ENCODE measurements at regions not wholly inside any gene's neighbourhood (a gene's known extent, or its start where the extent isn't known, plus 50 kb on each side); places are given as distances from the start of the nearest gene placed in this dataset.

GRCh38 chr3:13199006-13199776, 126.0 kb upstream of the IQSEC1 start:
- H3K27ac ChIP-seq (ENCODE audit: low read depth, low read length): no peak overlapping the region
- peaks cover 12% of the 10 kb centered on the region for H3K4me1 ChIP-seq (ENCODE audit: control insufficient read depth, insufficient read depth, low read length)
- H3K36me3 ChIP-seq (ENCODE audit: control insufficient read depth, insufficient read depth, low read length): no peaks in the 10 kb centered on the region
- H3K4me3 ChIP-seq (ENCODE audit: low read depth, low read length): no peak overlapping the region
- H3K9me3 ChIP-seq (ENCODE audit: control insufficient read depth, insufficient read depth, low read depth, low read length): no peaks in the 10 kb centered on the region
- no peaks in the 10 kb centered on the region for H3K27me3 ChIP-seq (ENCODE audit: control insufficient read depth, insufficient read depth, low read length)
- H3K9ac ChIP-seq (ENCODE audit: low read length): no peak overlapping the region

DNA sequence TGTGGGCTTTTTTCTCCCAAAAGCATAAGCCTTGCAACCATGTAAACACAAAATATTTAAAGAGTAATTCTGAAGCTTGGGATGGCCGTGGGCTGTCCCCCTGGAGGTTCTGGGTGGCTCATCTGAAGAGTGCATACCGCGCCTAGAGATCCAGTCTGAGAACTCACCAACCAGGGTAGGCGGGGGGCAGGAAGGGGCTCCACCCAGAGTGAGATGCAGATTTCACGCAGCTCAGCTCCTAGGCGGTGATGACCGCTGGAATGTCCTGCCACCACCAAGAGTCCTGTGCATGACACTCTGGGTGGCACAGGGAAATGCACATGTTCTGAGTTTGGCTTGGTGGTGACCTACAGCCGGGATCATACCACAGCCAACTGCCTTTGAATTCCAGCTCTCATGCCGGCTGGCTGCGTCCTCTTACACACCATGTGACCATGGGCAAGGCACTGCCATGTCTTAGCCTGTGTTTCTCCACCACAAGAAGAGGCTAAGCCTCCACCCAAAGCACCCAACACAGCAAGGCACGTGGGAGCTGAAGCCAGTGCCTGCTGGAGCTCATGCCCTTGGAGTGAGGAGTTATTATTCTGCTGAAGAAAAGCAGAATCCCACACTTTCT, 125.1 kb upstream of the IQSEC1 start:
- H3K4me1 ChIP-seq (ENCODE audit: control insufficient read depth, insufficient read depth, low read length): peaks cover 20% of the 10 kb centered on the region
- H3K9me3 ChIP-seq (ENCODE audit: control insufficient read depth, insufficient read depth, low read depth, low read length): no peaks in the 10 kb centered on the region
- no peaks in the 10 kb centered on the region for H3K36me3 ChIP-seq (ENCODE audit: control insufficient read depth, insufficient read depth, low read length)
- H3K27ac ChIP-seq (ENCODE audit: low read depth, low read length): no peak overlapping the region
- H3K4me3 ChIP-seq (ENCODE audit: low read depth, low read length): no peak overlapping the region
- H3K27me3 ChIP-seq (ENCODE audit: control insufficient read depth, insufficient read depth, low read length): no peaks in the 10 kb centered on the region
- no peak overlapping the region for H3K9ac ChIP-seq (ENCODE audit: low read length)

- Histone ChIP-seq H3K9me3 (ENCODE audit: control insufficient read depth, insufficient read depth, low read depth, low read length) (no peaks in the 10 kb centered on the region), H3K9ac (ENCODE audit: low read length) (no peak overlapping the region), H3K4me1 (ENCODE audit: control insufficient read depth, insufficient read depth, low read length) (peaks cover 24% of the 10 kb centered on the region), H3K4me3 (ENCODE audit: low read depth, low read length) (no peak overlapping the region), H3K36me3 (ENCODE audit: control insufficient read depth, insufficient read depth, low read length) (no peaks in the 10 kb centered on the region), H3K27me3 (ENCODE audit: control insufficient read depth, insufficient read depth, low read length) (no peaks in the 10 kb centered on the region), H3K27ac (ENCODE audit: low read depth, low read length) (no peak overlapping the region)
Observed at GRCh38 chr3:13197795-13198194, 124.6 kb upstream of the IQSEC1 start.

- H3K36me3 ChIP-seq (ENCODE audit: control insufficient read depth, insufficient read depth, low read length): no peaks in the 10 kb centered on the region
- peaks cover 27% of the 10 kb centered on the region for H3K4me1 ChIP-seq (ENCODE audit: control insufficient read depth, insufficient read depth, low read length)
- H3K9ac ChIP-seq (ENCODE audit: low read length): no peak overlapping the region
- H3K9me3 ChIP-seq (ENCODE audit: control insufficient read depth, insufficient read depth, low read depth, low read length): no peaks in the 10 kb centered on the region
- no peaks in the 10 kb centered on the region for H3K27me3 ChIP-seq (ENCODE audit: control insufficient read depth, insufficient read depth, low read length)
- no peak overlapping the region for H3K27ac ChIP-seq (ENCODE audit: low read depth, low read length)
- no peak overlapping the region for H3K4me3 ChIP-seq (ENCODE audit: low read depth, low read length)
Observed at GRCh38 chr3:13197281-13197680, 124.1 kb upstream of the IQSEC1 start.

DNA sequence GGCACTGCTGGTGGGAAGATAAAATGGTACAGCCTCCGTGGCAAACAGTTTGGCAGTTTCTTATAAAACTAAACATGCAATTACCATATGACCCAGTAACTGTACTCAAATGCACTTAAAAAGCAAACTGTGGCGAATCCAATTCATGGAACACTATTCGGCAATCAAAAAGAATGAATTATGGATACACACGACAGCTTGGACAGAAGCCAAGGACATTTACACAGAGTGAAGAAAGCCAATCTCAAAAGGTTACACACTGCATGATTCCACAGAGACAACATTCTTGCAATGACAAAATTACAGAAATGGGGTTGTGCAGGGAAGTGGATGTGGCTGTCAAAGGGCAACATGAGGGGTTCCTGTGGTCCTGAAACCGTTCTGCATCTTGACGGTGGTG, 122.1 kb upstream of the IQSEC1 start:
- H3K9ac ChIP-seq (ENCODE audit: low read length): no peak overlapping the region
- H3K36me3 ChIP-seq (ENCODE audit: control insufficient read depth, insufficient read depth, low read length): no peaks in the 10 kb centered on the region
- H3K9me3 ChIP-seq (ENCODE audit: control insufficient read depth, insufficient read depth, low read depth, low read length): no peaks in the 10 kb centered on the region
- H3K27ac ChIP-seq (ENCODE audit: low read depth, low read length): no peak overlapping the region
- no peak overlapping the region for H3K4me3 ChIP-seq (ENCODE audit: low read depth, low read length)
- H3K27me3 ChIP-seq (ENCODE audit: control insufficient read depth, insufficient read depth, low read length): no peaks in the 10 kb centered on the region
- H3K4me1 ChIP-seq (ENCODE audit: control insufficient read depth, insufficient read depth, low read length): peaks cover 22% of the 10 kb centered on the region

DNA sequence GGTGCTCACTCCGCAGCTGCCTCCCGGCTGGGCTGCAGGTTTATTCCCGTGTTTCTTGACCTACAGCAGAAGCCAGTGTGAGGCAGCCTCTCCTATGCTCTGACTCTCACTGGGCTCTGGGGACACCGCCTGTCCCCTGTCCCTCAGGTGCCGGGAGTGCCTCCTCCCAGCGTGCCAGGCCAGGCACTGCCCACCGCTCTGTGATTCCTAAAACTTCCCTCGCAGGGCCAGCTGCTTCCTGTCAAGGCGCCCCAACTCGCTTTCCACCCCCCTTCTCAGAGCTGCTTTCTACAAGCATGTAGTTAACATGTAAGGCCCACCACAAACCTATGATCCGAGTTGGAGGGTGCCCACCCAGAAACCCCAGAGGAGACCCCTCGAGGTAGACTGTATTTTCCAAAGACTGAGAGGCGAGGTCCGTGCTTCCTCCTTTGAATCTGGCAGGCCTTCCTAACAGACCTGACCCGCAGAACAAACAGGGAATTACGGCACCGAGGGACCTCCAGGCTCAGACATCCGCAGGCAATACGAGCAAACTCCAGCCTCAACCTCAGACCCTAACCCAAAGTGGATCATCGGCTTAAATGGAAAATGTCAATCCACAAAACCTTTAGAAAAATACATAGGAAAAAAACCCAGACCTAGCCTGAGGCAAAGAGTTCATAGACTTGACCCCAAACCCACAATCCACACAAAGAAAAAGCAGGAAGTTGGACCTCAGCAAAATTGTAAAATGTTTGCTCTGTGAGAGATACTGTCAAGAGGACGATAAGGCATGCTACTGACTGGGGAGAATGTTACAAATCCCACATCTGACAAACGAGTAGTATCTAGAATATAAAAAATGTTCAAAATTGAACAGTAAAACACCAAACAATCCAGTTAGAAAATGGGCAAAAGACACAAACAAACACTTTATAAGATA, 121.3 kb upstream of the IQSEC1 start:
- Histone ChIP-seq H3K9ac (ENCODE audit: low read length) (no peak overlapping the region), H3K9me3 (ENCODE audit: control insufficient read depth, insufficient read depth, low read depth, low read length) (no peaks in the 10 kb centered on the region), H3K27ac (ENCODE audit: low read depth, low read length) (no peak overlapping the region), H3K36me3 (ENCODE audit: control insufficient read depth, insufficient read depth, low read length) (no peaks in the 10 kb centered on the region), H3K27me3 (ENCODE audit: control insufficient read depth, insufficient read depth, low read length) (no peaks in the 10 kb centered on the region), H3K4me3 (ENCODE audit: low read depth, low read length) (no peak overlapping the region), H3K4me1 (ENCODE audit: control insufficient read depth, insufficient read depth, low read length) (peaks cover 20% of the 10 kb centered on the region)

GRCh38 chr3:13193320-13194284, 120.4 kb upstream of the IQSEC1 start:
- H3K4me1 ChIP-seq (ENCODE audit: control insufficient read depth, insufficient read depth, low read length): peaks cover 20% of the 10 kb centered on the region
- H3K4me3 ChIP-seq (ENCODE audit: low read depth, low read length): no peak overlapping the region
- H3K9me3 ChIP-seq (ENCODE audit: control insufficient read depth, insufficient read depth, low read depth, low read length): no peaks in the 10 kb centered on the region
- H3K27me3 ChIP-seq (ENCODE audit: control insufficient read depth, insufficient read depth, low read length): no peaks in the 10 kb centered on the region
- no peak overlapping the region for H3K27ac ChIP-seq (ENCODE audit: low read depth, low read length)
- H3K9ac ChIP-seq (ENCODE audit: low read length): no peak overlapping the region
- H3K36me3 ChIP-seq (ENCODE audit: control insufficient read depth, insufficient read depth, low read length): no peaks in the 10 kb centered on the region

DNA sequence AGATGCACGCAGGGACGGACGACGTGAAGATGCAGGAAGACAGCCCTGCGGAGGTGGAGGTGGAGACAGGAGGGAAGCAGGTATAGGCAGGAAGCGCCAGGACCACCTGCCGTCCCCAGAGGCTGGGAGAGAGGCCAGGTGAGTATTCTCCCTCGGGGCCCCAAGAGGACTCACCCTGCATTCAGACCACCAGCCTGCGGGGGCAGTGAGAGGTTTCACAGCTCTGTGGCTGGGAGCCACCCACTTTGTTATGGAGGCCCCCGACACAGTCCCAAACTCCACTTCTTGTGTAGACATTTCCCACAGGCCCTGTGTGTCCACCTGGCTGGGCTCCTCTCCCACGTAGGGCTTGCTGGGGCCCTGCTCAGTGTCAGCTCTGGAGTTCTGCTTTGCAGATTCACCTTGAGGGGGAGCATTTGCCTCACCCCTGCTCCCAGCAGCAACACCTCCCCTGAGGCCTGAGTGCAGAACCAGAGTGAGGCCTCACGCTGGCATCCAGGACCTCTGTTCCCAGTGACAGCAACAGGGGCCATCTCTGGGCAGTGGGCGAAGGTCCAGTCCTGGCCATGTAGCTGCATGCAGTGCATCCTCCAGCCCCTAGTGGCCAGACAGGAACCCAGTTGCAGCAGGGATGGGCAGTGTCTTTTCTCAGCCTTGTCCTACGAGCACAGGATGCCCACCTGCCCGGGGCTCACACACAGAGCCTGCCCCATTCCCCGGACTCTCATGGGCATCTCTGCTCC, 119.4 kb upstream of the IQSEC1 start:
- no peaks in the 10 kb centered on the region for H3K36me3 ChIP-seq (ENCODE audit: control insufficient read depth, insufficient read depth, low read length)
- H3K9ac ChIP-seq (ENCODE audit: low read length): no peak overlapping the region
- H3K27me3 ChIP-seq (ENCODE audit: control insufficient read depth, insufficient read depth, low read length): no peaks in the 10 kb centered on the region
- no peaks in the 10 kb centered on the region for H3K9me3 ChIP-seq (ENCODE audit: control insufficient read depth, insufficient read depth, low read depth, low read length)
- H3K4me3 ChIP-seq (ENCODE audit: low read depth, low read length): no peak overlapping the region
- peaks cover 20% of the 10 kb centered on the region for H3K4me1 ChIP-seq (ENCODE audit: control insufficient read depth, insufficient read depth, low read length)
- H3K27ac ChIP-seq (ENCODE audit: low read depth, low read length): no peak overlapping the region

DNA sequence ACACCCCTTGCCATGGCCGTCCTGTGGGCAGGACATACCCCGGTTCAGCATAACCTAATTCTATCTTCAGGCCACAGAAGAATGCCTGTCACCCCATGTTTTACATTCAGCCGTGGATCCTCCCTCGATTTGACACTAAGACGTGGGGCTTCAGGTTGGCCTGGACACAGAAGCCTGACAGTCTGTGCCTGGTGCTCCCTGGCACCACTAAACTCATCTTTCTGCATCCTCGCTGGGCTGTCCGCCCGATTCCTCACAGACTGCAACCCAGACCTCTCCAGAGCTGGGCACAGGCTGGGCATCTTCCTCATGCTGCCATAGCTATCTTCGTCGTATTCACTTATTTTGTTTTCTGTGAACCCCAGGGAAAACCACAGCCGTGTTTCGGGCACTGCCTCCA, 117.8 kb upstream of the IQSEC1 start:
- Histone ChIP-seq H3K9ac (ENCODE audit: low read length) (no peak overlapping the region), H3K36me3 (ENCODE audit: control insufficient read depth, insufficient read depth, low read length) (no peaks in the 10 kb centered on the region), H3K4me3 (ENCODE audit: low read depth, low read length) (no peak overlapping the region), H3K4me1 (ENCODE audit: control insufficient read depth, insufficient read depth, low read length) (peaks cover 20% of the 10 kb centered on the region), H3K9me3 (ENCODE audit: control insufficient read depth, insufficient read depth, low read depth, low read length) (no peaks in the 10 kb centered on the region), H3K27ac (ENCODE audit: low read depth, low read length) (no peak overlapping the region), H3K27me3 (ENCODE audit: control insufficient read depth, insufficient read depth, low read length) (no peaks in the 10 kb centered on the region)

DNA sequence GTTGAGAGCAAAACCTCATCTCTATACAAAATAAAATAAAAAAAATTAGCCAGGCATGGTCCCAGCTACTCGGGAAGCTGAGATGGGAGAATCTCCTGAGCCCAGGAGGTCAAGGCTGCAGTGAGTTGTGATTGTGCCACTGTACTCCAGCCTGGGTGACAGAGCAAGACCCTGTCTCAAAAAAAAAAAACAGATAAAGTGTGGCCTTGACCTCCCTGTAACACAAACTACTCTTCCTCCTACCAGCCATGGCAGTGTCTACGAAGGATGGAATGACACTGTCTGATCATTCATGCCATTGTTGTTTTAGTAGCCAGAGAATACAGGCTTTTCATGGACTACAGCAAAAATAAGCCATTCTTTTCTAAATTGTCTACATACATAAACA, 117.1 kb upstream of the IQSEC1 start:
- no peak overlapping the region for H3K4me3 ChIP-seq (ENCODE audit: low read depth, low read length)
- no peak overlapping the region for H3K27ac ChIP-seq (ENCODE audit: low read depth, low read length)
- H3K27me3 ChIP-seq (ENCODE audit: control insufficient read depth, insufficient read depth, low read length): no peaks in the 10 kb centered on the region
- no peaks in the 10 kb centered on the region for H3K36me3 ChIP-seq (ENCODE audit: control insufficient read depth, insufficient read depth, low read length)
- H3K9ac ChIP-seq (ENCODE audit: low read length): no peak overlapping the region
- no peaks in the 10 kb centered on the region for H3K9me3 ChIP-seq (ENCODE audit: control insufficient read depth, insufficient read depth, low read depth, low read length)
- peaks cover 20% of the 10 kb centered on the region for H3K4me1 ChIP-seq (ENCODE audit: control insufficient read depth, insufficient read depth, low read length)
